ENCODE measurements at regions not wholly inside any gene's neighbourhood (a gene's known extent, or its start where the extent isn't known, plus 50 kb on each side); places are given as distances from the start of the nearest gene placed in this dataset.

DNA sequence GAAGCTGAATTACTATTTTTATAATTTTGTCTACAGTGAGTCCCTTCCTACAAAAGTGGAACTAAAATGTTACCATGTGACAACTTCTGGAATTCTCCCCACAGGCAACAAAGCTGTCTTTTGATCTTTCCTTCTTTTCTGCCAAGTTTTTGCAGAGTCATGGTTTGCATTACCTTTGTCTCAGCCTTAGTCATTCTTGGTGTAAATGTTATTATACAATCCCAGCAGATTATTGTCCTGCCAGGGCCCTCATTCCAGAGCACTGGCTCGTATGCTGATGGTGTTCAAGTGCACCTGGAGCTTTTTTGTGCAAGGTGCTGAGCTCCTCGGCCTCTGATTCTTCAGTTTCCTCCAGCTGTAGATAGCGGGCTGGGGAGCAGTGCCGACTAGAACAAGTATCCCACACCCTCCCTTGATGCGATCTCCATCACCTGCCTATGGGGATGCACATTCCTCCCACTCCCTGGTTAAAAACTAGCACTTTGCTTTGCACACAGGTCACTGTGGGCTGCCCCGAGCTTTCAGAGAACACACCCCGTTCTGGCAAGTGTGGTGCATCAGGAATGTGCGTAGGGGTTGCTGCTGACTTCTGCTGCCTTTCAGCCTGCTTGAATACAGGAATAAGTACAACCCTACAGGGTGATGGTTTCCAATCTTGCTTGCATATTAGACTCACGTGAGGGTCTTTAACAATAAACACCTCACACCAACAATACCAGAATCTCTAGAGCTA is 263.6 kb downstream of the RNF144A start:
- TF ChIP-seq, protein P1, sequence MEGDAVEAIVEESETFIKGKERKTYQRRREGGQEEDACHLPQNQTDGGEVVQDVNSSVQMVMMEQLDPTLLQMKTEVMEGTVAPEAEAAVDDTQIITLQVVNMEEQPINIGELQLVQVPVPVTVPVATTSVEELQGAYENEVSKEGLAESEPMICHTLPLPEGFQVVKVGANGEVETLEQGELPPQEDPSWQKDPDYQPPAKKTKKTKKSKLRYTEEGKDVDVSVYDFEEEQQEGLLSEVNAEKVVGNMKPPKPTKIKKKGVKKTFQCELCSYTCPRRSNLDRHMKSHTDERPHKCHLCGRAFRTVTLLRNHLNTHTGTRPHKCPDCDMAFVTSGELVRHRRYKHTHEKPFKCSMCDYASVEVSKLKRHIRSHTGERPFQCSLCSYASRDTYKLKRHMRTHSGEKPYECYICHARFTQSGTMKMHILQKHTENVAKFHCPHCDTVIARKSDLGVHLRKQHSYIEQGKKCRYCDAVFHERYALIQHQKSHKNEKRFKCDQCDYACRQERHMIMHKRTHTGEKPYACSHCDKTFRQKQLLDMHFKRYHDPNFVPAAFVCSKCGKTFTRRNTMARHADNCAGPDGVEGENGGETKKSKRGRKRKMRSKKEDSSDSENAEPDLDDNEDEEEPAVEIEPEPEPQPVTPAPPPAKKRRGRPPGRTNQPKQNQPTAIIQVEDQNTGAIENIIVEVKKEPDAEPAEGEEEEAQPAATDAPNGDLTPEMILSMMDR (IDR thresholded peaks at IDR 0.05) = no peak
- no peak for TF ChIP-seq POLR2A (IDR thresholded peaks at IDR 0.05)

Measured in adrenal gland (tissue), 5 donors.